HG02571 (cell line): ENCODE measurements at regions not wholly inside any gene's neighbourhood (a gene's known extent, or its start where the extent isn't known, plus 50 kb on each side); places are given as distances from the start of the nearest gene placed in this dataset.
"Not testable (repeated sequence)": the region's sequence is repeated elsewhere in the genome, so short reads cannot be mapped to it uniquely, and the experiment has no call there.

Source experiments
- ATAC-seq: cut with Tn5 transposase; IDR thresholded peaks from one replicate; pipeline ENCODE4 v1.9.1; 2021; ENCODE audit warnings: mild to moderate bottlenecking, moderate library complexity; ENCODE audit not compliant: unreplicated experiment

DNA sequence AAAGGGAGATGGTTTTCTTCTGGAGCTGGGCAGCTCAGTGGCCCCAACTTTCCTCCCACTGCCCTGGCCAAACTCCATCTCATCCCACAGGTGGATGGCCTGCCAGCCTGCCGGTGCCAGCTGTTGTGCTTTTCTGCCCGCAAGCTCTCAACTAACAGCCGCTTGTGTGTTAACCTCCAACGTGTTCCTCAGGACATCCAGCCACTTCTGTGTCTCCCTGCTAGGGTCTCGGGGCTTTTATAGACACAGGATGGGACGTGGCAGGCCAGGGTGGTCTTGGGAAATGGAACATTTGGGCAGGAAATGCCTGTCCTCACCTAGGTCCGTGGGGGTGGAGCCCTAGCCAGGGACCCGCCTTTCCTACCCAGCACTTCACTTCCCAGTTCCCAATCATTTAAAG, 171.1 kb upstream of the RGS17 start:
- ATAC-seq: no peak

DNA sequence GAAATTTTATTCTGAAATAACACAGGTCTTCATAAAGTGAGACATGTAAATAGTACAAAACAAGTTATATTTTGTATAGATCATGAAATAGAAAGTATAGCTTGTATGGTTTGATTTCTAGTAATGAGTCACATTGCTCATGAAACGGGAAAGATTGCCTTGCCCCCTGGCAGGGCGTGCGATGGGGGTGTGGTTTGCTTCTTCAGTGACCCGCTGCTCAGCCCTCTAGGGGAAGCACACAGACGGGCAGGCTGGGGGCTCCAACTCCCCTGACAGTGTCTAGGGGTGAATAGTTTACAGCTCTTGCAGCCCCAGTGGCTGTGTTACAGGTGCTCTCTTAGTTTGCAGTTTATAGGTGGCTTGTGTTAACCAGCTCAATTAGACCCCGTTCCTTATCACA, 170.5 kb upstream of the RGS17 start:
- ATAC-seq: no peak

DNA sequence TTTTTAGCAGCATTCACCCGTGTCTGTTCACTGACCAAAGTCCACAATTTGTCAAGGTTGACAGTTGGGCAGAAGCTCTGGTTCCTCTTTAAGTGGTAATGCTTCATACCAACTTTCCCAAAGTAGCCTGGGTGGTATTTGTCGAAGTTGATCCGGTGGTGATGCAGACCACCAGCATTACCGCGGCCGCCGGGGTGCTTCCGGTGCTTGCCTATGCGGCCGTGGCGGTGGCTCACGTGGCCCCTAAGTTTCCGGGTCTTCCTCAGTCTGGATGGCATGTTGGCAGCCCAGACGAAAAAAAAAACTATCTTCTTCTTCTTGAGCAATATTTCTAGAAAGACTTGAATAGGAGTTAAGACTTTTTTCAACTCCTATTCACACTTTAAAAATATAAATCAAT, 151.4 kb upstream of the RGS17 start:
- ATAC-seq: not testable (repeated sequence)

DNA sequence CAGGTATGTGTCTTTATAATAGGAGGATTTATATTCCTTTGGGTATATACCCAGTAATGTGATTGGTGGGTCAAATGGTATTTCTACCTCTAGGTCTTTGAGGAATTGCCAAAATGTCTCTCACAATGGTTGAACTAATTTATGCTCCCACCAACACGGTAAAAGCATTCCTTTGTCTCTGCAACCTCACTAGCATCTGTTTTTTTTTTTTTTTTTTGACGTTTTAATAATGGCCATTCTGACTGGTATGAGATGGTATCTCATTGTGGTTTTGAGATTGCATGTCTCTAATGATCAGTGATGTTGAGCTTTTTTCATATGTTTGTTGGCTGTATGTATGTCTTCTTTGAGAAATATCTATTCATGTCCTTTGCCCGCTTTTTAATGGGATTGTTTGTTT, 144.9 kb upstream of the RGS17 start:
- ATAC-seq: no peak

DNA sequence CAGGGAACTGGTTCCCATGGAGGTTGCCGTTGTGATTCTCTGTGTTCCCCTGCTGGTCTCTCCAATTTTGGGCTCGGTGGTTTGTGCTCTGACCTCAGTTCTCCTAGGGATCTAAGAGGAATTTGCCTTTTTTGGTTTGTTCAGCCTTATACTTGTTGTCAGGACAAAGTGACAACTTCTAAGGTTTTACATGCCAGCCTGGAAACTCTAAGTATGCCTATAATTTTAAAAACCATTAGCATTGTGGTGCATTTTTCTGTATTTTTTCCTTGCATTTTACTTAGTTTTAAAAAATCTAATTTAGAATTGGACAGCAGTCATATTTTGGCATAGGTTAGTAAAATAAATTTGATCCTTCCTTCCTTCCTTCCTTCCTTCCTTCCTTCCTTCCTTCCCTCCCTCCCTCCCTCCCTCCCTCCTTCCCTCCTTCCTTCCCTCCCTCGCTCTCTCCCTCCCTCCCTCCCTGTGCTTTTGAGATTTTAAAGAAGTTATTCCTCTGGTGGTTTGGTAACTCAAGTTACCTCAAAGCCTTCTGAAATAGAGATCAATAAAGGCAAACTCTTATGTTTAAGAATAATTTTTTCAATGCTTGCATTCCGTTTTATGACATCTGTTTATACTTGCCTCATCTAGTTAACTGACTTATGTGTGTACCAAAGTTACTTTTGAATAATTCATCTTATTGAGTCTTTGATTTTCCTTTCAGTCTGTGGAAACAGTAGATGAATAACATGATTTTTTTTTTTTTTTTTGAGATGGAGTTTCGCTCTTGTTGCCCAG, 141.3 kb upstream of the RGS17 start:
- ATAC-seq: no peak

DNA sequence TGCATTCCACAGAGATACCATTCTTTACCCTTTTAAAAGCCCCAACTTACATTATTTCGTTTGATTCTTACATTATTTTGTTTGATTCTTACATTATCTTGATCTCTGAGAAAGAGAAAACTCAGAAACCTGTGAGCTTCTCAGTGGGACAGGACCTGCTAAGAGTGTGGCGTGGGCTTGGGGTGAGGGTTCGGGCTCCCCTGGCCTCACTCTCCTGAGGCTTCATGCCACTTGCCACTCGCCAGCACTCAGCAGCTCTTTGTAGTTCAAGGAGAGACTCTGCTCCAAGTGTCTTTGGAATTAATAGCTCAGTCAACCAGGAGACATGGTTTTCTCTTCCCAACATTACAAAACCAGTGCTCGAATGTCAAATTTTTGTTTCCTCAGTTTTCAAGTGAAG, 132.4 kb upstream of the RGS17 start:
- no peak for ATAC-seq

DNA sequence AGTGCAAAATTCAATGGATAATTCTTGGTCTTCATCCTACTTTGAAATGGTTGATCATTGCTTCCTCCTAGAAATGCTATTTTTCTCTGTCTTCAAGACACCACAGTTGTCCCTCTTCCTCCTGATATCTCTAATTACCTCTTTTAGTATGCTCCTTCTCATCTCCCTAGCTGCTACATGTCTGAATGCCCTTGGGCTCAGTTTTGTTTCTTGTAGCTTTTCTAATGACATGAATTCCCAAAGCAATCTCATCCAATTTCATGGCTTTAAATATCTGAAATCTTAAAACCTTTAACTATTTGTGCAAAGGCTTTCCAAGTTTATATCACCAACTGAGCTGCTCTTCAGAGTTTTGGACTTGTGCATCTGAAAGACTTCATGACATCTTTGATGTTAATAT, 120.2 kb upstream of the RGS17 start:
- no peak for ATAC-seq

DNA sequence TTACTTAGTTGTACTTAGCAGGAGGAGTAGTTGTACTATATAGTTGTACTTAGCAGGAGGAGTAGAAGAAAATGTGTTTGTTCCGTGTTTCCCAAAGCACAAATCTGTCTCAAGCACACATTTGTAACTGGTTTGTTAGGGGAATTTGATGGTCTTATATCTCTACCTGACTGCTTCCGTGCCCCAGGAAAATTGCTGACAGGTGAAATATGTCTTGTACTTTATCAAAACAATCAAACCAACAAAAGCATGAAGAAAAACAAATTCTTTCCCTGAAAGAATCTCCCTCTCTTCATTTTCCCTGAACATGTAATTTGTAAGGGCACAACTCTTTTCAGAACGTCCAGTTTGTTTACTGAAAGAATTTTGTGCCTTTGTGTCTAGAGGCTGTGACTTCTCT, 106.6 kb upstream of the RGS17 start:
- ATAC-seq: no peak

DNA sequence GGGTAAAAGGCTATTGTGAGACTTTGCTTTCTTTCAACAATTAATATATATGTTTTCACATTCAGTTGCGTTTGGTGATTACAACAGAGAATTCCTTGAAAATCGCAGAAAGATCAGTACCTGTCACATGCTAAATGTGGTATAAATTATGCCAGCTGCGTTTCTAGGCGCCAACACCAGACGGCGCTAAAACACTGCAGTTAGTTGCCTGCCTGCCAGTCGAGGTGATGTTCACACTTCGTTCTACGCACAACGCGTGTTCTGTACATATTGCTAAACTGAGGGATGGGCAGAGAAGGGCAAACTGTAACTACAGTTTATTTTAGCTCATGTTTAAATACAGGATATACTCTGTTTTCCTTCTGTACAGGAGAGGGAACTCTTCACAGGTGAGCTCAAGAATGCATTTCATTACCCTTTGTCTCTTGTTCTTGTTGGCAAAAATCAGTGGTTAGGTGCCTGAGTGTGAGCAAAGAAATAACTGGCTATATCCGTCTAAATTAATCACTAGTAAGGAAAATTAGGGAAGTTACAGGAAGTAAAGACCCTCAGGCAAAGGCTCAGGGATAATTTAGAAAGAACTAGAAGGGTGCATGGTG, 100.1 kb upstream of the RGS17 start:
- no peak for ATAC-seq

DNA sequence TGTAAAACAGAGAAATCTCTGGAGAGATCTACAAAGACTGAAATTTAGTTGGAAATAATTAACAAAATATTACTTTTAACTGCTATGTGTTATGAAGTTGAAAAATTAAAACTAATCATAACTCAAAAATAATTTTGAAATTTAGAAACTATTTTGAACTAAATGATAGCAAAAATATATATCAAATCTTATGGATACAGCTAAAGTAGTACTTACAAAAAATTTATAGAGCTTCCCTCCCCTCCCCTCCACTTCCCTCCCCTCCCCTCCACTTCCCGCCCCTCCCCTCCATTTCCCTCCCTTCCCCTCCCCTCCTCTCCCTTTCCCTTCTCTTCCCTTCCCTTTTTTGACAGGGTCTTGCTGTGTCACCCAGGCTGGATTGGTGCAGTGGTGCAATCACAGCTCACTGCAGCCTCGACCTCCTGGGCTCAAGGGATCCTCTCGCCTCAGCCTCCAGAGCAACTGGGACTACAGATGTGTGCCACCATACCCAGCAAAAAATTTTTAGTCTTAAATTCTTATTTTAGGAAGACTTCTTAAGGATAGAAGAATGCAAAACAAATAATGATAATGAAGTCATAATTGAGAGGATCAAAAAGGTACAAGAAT, 87.2 kb upstream of the RGS17 start:
- ATAC-seq: no peak

DNA sequence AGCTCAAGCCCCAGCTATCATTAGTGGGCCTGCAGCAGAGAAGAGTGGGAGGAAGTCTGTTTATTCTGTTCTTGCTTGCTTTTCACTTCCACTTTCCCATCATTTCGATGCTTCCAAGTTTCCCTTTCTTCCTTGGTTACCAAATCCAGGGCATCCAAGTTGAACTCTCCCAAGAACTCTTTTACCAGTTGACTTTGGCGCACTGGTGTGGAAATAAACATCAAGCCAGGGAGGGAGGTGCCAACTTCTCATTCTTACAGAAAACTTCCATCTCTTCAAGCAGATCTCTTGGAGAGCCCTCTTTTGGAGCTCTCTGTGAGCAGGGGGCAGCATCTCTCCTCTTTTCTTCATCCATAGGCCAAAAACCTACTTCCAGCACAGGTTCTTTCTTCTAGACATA, 85.7 kb upstream of the RGS17 start:
- no peak for ATAC-seq

DNA sequence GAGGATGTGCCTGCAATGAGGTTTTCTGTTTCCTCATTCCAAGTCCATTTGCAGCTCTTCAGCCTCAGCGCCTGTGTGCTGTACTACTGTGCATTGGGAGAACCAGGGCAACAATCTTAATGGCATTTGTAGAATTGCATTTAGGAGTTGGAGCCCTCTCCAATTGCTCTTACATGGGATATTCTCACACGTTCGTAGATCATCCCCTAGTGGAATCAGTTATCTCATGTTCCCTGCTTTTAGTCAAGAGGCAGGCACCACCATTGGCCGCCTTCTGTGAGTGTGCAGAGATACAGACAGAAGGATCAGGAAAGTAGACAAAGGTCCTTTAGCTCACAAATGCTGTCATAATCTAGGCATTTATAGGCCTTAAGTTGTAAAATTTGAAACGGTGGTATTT, 84.2 kb upstream of the RGS17 start:
- no peak for ATAC-seq

DNA sequence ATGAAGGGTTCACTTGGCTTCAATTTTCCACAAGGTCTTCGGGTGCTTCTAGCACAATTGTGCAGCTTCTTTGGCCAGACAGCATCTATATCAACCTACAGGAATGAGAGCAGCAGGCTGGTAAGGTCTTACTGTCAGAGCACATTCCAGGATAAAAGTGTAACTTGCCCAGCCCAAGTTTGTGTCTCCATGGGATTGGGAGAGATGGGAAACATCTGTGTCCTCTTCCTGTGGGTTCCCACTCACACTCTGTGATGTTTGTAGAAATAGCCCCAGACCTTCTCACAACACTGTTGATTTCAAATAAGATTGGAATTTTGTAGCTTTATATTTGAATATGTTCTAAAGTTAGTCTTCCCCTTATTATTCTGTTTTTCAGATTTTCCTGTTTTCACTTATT, 83.4 kb upstream of the RGS17 start:
- ATAC-seq: no peak

DNA sequence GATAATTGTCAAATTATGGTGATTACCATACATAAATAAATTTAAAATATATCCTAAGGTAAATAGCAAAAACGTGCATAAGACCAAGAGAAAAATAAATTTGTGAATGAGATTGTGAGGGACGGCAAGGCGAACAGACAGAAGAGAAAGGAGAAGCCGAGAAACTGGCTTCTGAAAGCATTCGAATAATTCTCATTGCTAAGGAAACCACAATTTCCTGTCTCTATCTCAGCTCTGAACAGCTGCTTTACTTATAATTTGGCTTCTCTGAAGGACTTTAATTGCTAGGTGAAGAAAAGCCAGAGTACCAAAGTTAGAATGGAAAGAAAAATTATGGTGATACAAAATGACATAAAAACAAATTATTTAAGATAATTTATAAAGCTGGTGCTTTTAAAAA, 79.0 kb upstream of the RGS17 start:
- no peak for ATAC-seq

DNA sequence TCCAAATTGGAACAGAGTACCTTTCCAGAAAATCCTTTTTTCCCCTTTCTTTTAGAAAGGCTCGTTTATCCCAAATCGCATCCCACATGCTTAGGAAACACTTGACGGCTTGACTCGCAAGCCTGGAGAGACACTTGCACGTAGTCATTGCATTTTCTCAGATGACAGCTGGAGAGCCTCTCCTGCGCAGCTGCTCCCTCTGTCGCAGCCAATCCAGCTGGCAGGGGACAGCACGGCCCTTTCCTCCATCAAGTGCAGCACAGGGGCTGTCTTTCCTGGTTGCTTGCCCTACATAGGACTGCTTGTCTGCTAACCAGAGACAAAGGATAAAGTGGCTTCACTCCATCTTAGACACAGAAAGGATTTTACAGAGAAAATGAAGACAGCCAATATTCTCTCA, 77.6 kb upstream of the RGS17 start:
- ATAC-seq: no peak

DNA sequence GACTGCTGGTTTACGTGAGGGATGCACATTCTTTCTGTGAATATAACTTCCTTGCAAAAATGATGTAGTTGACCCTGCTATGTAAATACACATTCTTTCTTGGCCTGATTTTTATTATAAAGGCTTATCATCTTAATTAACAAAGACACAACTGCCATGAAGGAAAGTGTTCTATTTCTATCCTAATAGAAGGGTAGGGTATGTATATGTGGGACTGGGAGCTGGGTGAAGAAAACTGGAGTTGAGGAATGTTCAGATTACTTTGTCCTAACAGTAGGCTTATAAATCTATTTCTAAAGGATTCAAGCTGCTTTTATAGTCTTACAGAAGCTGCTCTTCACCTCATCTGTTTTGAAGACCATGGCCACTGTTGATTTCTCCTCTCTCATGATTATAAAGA, 76.5 kb upstream of the RGS17 start:
- ATAC-seq: no peak

DNA sequence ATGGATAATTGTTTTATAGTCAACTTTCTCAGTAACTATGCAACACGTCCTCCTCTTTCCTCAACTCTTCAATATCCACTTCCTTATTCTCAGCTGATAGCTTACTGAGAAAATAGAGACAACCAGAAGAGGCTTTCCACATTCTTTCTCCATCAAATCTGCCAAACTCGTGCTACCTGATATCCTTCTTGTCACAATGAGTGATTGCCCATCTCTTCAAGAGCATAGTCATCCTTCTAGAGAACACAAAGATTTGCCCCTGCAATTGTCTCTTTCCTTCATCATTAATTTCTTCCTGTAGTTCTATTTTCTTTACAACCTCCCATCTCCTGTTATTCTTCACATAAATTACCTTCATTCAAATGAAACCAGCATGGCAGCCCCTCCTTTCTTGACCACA, 75.9 kb upstream of the RGS17 start:
- no peak for ATAC-seq

DNA sequence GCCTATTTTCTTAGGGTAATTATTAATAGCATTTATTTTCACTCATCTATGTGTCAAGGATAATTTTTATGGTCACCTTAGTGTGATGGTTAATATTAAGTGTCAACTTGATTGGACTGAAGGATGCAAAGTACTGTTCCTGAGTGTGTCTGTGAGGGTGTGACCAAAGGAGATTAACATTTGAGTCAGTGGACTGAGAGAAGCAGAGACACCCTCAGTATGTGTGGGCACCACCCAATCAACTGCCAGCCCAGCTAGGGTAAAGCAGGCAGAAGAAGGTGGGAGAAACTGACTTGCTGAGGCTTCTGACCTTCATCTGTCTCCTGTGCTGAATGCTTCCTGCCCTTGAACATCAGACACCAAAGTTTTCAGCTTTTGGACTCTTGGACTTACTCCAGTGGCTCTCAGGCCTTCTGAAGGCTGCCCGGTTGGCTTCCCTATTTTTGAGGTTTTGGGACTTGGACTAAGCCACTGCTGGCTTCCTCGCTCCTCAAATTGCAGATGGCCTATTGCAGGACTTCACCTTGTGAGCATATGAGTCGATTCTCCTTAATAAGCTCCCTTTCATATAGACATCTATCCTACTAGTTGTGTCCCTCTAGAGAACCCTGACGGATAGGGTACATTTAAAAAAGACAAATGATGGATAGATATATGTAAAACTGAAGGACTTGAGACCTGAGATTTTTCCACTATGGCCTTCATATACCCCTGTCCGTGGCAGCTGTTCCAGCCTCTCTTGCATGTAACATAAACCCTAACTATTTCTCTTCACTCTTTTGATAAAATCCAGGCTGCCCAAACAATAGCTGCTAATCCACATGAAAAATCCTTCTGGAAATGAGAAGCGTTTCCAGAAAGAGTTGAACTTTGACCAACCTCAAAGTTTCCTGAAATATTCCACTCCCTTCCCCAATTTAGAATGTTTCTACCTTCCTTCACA, 62.1 kb upstream of the RGS17 start:
- no peak for ATAC-seq

DNA sequence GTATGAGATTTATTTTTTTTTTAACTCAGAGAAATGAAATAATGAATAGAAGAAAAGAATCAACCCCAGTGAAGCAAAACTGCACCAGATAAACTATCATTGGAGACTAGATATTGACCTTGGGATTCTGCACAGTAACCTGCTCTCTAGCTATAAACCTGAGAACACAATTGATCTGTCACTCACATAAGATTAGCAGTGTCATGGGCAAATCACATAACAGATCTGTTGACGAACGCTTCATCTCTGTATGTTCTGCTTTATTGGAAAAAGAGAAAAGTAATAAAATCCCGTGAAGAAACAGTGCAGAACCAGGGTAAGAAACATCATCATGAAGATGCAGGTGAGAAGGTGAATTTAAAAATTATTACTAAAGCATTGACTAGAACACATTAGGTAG, 52.8 kb upstream of the RGS17 start:
- ATAC-seq: no peak
